Midbrain (tissue), 1 donor: ENCODE measurements at regions not wholly inside any gene's neighbourhood (a gene's known extent, or its start where the extent isn't known, plus 50 kb on each side); places are given as distances from the start of the nearest gene placed in this dataset.
"Not testable (repeated sequence)": the region's sequence is repeated elsewhere in the genome, so short reads cannot be mapped to it uniquely, and the experiment has no call there.

Experiments used
- DNase-seq: peaks from one replicate; lab custom pipeline; 2025; lab: John Stamatoyannopoulos, UW

DNA sequence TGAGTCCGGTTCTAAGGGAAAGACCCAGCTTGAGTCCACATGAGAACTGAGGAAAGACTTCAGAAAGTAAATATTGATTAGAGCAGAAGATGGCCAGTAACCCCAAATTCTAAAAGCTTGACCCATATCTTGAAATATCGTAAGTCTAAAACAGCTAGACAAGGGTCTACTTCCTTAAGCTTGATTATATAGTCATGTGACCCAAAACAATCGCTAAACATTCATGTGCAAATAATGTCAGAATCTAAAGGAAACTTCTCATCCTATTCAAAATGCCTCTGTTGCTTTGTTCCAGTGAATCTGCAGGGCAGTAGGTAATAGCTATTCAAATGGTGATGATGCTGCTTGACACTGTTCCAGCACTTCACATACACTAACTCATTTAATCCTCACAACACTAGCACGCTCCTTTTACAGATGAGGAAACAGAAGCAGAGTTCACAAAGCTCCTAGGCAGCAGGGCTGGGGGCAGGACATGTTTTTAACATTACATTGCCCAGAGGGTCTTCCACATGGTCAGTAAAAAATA lies 52.6 kb downstream of the TCF20 start:
- no peak for DNase-seq

DNA sequence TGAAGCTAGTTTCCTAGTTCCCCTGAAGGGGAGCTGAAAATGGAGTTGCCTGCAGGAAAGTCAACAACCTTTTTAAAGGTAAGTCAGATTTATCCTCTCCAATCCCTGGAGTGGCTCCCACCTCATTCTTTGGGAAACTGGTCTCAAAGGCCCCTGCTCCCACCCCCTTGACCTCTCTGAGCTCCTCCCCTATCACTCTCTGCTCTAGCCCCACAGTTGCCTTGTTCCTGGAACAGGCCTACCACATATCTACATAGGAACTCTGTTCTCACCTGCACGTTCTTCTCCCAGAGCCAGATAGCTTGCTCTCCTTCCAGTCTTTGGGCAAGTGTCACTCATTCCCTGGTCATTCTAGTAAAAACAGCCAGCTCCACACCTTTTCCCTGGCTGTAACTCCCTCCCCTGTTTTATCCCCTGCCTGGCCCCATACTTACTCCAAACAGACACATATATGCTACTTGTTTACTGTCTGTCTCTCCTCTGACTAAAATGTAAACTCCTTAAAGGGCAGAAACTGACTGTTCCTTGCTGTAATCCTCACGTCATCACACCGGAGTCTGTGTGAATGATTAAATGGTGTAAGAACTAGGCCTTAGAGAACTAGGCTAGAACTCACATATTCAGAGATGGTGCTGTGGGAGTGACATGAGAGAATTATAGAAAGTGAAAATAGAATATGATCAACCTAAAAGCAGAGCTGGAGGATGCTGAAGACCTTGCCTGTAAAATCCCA lies 53.3 kb downstream of the TCF20 start:
- no peak for DNase-seq

DNA sequence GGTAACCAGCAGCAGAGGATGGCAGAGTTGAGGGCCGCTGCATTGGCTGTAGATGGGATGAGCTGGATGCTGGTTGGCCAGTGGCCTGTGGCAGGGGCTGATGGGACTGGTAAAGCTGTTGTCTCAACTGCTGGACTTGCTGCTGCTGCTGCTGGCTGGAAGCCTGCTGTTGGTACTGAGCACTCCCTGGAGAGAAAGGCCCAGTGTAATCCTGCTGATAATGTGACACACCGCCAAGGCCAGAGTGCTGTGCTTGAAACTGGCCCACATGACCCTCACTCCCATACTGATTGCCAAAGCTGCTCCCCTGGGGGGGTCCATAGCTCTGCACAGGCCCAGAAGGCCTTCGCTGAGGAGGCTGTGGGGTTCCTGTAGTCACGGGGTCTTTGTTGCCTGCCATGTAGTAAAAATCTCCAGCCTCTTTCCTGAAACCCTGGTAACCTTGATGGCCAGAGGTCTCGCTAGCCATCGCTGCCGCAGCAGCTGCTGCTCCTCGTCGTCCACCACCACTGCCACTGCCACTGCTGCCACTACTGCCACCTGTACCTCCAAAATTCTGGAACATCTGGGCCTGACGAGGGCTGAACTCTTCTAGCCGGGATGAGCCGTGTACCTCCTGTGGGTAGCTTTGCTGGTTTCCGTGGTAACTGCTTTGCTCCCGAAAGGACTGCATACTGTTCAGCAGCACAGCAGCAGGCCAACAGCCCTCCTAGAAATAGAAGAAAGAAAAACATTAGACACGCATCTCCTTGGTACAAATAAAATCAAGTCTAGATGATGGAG lies 55.6 kb downstream of the TCF20 start:
- peak; percentile 89 for DNase-seq

DNA sequence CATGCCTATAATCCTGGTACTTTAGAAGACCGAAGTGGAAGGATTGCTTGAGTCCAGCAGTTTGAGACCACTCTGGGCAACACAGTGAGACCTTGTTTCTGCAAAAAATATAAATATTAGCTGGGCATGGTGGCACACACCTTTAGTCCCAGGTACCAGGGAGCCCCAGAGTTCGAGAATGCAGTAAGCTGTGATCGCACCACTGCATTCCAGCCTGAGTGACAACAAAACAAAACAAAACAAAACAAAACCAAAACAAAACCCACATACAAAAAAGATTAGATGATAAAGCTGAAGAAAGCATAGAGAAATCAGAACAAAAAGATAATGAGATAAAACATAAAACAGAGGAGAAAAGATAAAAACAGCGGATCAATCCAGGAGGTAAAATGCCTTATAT lies 62.1 kb downstream of the TCF20 start:
- DNase-seq = no peak

DNA sequence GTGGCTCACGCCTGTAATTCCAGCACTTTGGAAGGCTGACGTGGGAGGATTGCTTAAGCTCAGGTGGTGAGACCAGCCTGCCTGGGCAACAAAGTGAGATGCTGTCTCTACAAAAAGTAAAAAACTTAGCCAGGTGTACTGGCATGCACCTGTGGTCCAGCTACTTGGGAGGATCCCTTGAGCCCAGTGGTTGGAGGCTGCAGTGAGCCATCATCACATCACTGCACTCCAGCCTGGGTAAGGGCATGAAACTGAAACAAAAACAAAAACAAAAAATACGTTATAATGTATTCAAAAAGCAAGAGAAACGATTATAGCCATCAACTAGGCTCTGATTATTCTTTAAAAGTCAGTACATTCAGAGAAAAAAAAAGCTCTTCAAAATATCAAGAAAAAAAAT lies 62.5 kb downstream of the TCF20 start:
- no peak for DNase-seq

DNA sequence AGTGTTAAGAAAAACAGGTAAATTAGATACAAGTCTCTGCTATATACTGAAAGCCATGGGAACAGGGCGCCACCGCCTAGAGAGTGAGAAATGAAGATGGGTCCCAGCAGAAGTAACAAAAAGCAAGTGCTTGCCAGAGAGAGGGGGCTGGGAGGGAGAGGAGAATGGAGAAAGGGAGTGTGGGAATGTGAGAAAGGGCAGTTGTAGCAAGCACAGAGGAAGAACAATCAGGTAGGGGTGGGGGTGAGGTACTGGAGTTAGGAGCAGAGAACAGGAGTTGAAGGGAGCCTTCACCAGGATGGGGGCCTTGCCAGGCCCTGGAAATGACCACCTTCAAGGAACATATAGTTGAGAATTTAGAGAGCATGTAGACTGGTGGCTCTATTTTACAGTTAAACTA lies 66.8 kb downstream of the TCF20 start:
- DNase-seq = no peak

DNA sequence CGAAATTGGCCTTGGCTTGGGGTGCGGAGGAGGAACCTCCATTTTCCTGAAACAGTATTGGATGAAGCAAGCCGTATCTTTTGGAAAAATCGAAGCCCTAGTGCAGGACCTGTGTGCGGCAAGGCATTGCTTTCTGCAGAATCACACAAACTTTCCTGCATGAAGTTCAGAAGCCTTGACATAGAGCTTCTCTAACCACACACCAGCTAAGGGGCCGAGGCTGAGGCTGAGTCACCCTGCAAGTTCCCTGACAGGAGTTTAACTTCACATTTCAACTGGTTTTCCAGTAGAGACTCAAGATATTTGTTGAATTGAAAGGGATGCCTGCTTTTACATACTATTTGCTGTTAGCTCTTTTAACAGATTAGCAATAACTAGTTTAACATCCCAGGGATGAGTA lies 67.8 kb downstream of the TCF20 start:
- no peak for DNase-seq

DNA sequence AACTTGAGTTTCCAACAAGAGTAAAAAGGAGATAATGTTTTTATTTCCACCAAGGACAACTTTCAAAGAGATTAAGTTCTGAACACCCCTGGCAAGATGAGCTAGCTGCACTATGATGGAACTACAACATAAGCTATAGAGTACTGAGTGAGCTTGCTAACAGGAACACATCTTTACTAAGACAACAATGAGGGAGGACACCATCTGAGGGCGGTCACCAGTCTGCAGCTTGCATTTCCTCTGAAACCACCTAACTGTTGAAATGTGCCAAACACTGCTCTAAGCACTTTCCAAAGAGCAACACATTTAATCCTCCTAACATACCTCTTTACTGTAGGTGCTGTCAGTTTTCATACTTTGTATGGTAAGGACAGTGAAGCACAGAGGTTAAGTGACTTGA lies 68.4 kb downstream of the TCF20 start:
- no peak for DNase-seq

DNA sequence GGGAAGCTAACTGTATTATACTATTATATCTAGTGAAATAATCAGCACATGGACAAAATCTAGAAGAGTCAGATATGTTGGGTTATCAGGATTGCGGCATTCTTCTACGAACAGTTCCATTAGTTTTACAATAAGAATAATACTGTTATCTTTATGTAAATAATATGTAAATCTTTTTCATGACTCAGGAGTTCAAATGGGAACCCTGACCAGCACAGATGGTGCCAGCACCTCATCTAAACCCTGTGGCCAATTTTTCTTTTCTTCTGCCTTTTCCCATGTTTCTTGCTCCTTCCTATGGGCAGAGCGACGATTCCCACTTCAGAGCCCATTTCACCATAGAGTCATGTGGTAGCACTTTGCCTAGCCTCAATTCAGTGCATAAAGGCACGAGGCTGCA lies 68.4 kb upstream of the CYP2D6 start:
- no peak for DNase-seq

DNA sequence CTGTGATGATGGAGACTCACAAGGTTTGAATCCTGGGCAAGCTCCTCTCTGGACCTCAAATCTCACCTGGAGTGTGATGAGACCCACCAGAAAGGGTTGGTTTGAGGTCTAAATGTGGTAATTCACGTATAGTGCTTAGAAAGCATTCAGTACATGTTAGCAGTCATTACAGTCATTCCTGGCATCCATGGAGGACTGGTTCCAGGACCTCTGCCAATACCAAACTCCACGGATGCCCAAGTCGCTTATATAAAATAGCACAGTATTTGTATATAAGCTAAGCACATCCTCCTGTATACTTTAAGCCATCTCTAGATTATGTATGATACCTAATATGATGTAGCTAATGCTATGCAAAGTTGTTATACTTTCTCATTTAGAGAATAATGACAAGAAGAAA lies 67.6 kb upstream of the CYP2D6 start:
- no peak for DNase-seq

DNA sequence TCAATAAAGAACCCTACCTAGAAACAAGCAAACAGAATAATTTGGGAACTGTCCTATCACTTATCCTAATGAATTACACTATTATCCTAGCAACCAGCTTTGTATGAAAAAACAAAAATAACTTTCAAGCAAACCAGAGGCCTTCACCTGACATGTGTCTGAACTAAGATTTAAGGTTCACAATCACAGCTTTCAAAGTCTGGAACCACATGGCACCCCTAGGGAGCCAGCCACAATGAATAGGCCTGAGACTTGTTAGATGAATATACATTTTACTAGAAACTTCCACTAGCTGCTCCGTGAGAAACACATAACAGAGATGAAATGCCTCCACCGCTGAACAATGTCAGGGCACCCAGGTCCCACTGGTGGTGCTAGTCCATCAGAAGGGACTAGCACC lies 65.8 kb upstream of the CYP2D6 start:
- no peak for DNase-seq

DNA sequence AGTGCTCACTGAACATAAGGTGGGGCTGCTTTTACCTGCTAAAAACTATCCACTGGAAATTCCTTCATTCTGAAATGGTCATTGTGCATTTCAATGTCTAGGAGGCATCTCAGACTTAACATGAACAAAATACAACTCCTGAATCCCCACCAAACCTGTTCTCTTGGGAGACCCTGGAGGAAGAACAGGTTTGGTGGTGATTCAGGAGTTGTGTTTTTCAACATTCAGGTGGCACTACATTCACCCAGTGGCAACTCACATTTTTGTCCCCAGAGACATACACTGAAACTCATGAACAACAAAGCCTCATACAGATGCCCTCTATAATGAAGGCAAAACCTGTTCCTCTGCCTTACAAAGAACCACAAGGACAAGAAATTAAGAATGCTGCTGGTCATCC lies 64.3 kb upstream of the CYP2D6 start:
- DNase-seq = no peak

DNA sequence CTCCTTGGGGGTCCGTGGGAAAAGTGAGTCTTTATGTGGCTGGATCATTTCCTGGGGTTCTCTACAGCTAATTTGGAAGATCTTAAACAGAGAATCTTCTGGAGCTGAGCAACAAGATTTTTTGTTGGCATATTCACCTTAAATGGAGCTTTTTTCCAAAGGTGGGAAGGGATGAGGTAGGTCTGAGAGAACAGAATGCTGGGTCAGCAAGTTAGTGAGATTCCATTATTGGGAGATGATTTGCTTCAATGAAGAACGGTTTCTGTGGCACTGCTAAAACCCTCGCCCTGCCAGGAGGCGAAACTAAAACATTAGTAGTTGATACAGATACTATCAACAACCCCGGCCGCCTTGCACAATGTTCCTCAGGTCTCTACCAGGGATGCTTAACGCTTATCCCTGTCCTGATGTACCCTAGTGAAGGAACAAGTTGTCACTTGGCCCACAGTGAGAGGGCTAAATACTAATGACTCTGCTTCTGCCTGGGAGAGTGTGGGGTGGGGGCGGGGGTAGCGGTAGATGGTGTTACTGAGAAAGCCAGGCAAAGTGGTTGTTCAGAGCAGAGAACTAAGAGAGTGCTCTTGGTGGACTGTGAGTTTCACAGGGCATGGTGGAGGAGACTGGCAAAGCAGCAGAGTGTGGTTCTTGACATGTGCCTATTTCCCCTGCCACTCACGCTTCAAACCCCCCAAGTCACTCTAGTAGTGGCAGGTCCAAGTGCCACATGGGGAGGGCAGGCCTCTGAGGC lies 63.7 kb upstream of the CYP2D6 start:
- no peak for DNase-seq

DNA sequence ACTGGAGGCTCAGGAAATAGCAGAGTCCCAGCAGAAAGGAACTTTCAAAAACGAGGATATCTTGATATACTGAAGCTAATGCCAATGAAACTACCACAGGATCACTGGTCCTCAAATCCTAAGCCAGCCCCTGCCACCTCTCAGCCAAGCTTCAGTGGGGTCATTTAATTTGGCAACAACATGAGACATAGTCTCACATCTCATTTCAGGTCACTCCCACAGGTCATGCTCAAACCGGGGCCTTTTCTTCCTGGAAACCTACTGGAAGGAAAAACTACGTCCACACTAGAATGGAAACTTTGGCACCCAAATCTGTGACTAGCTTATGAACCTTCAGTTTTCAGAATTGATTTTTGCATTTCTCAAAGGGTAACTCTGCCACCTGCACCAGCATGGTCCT lies 61.9 kb upstream of the CYP2D6 start:
- no peak for DNase-seq

DNA sequence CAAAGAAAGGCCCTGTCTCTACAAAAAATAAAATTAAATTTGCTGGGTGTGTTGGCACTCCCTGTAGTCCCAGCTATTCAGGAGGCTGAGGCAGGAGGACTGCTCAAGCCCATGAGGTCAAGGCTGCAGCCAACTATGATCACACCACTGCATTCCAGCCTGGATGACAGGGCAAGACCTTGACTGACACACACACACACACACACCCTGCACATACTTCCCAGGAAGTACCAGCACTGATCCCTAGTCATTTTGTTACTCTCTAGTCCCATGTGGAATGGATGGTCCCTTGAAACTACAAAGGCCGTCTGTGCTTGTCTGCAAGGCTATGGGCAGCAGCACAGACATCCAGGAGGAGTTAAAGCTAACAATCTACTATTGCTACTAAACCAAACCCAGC lies 59.7 kb upstream of the CYP2D6 start:
- DNase-seq = no peak

DNA sequence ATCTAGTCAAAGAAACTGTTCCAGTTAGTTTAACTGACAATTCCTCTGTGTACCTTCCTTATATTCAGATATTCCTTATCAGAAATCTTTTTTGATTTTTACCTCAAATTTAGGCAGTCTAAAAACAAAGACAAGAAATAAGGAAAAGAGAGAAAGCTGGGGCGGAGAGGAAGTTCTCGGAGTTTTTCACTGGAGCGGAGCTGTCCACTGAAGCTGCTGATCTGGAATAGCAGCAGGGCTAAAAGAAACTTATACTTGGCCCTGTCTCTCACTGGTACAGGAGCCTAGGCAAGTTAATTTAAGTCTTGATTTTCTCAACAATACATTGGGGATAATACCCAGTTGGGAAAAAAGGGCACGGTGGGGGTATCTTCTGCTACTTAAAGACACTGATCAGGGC lies 59.2 kb upstream of the CYP2D6 start:
- DNase-seq = no peak

DNA sequence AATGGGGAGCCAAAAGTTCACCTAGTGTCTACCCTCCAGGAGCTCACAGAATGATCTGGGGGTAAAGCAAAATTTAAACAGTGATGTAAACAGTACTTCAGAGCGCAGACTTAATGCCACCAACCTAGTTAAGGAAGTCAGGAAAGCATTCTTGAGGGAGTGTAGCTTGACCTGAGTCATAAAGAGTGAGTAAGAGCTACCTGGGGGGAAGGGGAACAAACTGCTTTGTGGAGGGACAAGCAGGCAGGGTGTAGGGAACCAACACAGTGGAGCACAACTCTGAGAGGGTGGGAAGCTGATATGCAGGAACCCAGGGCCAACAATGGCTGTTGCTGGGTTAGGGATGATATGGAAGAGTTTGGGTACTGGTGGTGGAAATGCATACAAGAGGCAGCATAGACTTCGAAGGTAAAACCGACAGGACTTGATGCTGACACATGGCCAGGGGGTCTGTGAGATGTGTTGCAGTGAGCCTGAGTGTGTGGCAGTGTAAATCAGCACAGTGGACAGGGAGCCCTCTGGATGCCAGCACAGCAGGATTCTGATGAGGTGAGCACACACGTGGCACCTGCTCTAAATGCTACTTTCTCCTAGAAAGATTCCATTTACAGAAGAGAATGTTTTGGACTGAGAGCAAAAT lies 58.3 kb upstream of the CYP2D6 start:
- no peak for DNase-seq

DNA sequence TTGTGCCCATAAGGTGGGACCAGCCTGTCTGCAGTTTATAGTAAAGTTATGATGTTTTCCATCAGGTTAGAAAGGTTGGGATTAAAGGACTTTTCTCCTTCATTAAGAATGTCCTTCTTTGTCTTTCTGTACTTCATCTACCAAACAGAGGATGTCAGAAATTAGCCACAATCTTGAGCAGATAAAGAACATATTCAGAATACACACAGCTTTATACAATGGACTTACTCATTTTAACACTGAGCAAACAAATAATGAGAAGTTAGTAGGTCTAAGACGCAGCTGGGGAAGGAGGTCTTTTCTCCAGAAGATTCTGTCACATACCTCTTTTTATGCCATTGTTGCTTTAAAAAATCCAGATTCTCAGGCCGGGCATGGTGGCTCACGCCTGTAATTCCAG lies 57.0 kb upstream of the CYP2D6 start:
- no peak for DNase-seq

DNA sequence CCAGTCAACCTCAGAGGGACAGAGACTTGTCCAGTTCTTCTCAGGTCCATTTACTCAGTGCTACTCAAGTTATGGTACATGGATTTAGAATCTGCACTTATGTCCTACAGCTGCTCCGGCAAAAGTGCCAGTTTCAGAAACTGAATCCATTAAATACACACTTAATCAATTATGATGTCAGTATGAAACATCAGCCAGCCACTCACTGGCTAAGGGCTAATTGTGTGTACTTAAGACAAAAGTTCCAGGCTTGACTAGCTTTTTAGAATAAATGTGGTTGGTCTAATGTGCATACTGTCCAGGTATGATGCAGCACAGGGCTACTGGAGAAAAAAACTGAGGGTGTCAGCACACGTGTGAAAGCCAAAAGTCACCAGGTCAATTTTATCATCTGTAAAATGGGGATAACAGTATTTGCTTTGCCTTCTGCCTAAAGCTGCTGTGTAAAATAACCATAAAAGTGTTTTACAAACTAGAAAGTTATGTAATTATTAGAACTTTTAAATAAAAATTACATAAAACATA lies 55.4 kb upstream of the CYP2D6 start:
- DNase-seq = no peak

DNA sequence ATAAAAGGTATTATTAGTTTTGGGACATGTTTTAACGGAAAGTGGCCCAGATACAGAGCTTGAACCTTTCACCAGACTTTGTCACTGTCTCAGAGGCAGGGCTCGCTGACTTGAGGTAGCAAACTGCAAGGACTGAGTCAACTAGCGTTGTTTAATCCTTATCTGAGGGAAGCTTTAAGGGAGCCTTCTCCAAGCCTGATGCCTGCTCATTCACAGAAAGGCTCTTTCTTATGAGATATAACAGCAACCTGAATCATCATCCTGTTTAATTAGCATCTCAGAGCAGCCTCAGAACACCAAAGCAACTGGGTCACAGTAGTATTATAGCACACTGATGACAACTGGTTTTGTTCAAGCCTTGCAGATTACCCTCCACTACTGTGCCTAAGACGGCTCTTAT lies 54.2 kb upstream of the CYP2D6 start:
- DNase-seq = no peak

DNA sequence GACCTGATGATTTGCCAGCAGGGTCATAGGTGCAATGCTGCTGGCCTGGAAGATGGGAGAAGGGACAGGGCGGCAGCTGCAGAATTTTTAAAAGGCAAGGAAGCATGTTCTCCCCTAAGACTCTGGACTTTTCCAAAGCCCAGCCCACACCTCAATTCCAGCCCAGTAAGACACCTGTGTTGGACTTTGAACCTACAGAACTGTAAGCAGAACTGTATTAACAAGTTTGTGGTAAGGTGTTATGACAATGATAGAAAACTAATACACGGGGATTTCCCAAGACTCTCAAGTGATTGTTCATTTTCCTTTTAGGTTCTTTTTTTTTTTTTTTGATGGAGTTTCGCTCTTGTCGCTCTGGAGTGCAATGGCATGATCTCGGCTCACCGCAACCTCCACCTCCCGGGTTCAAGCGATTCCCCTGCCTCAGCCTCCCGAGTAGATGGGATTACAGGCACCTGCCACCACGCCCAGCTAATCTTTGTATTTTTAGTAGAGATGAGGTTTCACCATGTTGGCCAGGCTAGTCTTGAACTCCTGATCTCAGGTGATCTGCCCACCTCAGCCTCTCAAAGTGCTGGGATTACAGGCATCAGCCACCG lies 53.0 kb upstream of the CYP2D6 start:
- DNase-seq = not testable (repeated sequence)
